HG03097 (cell line): ENCODE measurements at regions not wholly inside any gene's neighbourhood (a gene's known extent, or its start where the extent isn't known, plus 50 kb on each side); places are given as distances from the start of the nearest gene placed in this dataset.

Source experiments
- ATAC-seq: cut with Tn5 transposase; IDR thresholded peaks from one replicate; pipeline ENCODE4 v1.9.1; 2021; ENCODE audit not compliant: unreplicated experiment, low FRiP score

DNA sequence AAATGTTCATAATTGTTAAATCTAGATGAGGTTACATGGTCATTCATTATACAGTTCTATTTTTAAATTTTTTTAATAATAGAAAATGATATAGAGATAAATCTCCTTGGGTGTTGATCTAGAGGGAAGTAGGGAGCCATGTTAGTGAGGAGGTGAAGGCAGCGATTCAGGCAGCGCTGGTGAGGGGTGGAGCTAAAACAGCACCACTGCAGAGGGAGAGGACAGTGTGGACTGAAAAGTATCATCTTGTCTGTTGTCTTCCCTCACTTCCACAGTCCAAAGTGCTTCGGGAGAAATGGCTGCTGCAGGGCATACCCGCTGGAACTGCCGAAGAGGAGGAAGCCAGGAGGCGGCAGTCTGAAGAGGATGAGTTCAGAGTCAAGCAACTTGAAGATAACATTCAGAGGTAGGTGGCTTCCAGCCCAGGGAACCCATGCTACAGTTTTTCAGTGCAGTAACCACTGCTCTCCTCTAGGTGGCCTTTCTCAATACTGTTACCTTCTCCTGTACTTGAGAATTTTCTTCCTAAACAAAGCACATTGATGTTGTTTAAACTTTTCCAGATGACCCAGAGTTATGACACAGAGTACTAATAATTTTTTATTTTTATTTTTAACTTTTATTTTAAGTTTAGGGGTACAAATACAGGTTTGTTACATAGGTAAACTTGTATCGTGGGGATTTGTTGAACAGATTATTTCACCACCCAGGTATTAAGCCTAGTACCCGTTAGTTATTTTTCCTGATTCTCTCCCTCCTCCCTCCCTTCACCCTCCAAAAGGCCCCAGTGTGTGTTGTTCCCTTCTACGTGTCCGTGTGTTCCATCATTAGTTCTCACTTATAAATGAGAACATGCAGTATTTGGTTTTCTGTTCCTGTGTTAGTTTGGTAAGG, 100.5 kb downstream of the PALM2AKAP2 start:
- ATAC-seq, result no peak

DNA sequence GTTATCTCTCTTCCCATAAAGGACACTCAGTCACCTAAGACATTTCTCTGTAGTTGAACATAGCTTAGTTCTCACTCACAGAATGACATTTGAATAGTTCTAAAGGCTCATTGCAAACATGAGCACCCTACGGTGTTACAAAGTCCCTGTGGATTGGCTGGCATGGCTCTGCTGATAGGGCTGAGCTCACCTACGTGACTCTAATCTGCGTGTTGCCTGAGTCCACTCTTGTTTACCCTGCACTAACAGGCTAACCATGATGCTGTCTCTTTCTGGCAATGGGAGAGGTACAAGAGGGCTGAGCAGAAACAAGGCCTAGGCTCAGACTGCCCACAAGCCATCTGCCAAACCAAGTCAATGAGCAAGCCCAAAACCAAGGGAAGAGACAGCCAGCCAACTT, 103.6 kb downstream of the PALM2AKAP2 start:
- no peak for ATAC-seq

DNA sequence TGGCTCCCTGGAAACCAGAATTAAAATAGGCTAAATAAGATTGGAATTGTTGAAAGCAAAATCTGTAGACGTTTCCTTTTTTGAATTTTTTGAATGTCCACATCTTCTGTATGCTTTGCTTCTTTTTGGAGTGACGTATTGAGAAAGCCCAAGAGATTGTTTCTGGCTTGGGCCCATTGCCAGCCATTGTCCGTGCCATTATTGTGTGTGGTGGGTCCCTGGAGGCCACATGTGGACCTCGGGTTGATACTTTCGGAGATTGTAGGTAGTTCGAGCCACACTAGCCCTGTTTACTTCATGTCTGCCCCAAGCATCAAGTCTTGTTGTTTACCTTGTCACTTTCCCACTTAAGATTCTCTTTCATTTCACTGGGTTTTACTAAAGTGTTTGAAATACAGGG, 106.0 kb downstream of the PALM2AKAP2 start:
- no peak for ATAC-seq

DNA sequence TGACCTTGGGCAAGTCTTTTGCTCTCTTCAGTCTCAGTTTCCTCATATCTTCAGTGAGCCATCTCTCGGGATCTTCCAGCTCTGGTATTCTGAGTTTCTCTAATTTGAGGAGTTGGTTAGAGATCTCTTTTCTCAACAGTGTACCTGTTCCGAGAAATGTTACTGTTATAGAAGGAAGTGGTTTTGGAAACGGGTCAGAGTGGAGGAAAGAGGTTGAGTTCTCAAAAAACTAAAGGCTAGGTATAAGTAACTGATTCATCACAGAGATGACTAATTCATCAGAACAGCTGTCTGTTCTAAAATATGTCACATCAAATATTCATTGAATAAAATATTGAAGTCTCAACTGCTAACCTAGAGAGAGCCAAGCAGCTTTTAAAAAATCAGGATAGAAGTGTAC, 106.6 kb downstream of the PALM2AKAP2 start:
- ATAC-seq, result no peak

DNA sequence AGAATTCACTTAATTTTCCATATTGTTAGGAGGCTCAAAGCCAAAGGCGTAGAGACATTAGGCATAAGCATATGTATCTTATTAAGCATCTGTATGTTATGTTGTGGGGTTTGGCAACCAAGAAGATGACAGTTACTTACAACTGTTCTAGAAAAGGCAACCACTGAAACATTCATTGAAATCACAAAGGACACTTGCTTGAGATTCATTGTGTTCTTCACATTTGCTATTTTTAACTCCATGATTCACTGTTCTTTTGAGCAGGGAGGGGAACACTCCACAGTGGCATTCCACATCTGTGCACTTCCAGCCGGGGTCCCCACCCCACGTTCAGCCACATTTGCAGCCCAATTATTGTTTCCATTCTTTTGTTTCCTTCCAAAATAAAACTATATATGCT, 107.1 kb downstream of the PALM2AKAP2 start:
- no peak for ATAC-seq

DNA sequence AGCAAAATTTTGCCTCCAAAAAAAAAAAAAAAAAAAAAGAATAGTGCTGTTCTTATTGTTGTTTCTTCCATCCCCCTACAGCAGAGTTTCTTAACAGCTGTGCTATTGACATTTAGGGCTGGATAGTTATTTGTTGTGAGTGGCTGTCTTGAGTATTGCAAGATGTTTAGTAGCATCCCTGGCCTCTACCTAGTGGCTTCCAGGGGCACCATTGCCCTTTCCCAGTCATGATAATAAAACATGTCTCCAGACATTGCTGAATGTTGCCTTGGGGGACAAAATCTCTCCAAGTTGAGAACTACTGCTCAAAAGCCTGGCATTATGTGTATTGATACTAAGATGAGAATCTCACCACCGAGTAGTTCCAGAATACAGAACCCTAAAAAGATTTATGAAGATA, 108.7 kb downstream of the PALM2AKAP2 start:
- no peak for ATAC-seq

DNA sequence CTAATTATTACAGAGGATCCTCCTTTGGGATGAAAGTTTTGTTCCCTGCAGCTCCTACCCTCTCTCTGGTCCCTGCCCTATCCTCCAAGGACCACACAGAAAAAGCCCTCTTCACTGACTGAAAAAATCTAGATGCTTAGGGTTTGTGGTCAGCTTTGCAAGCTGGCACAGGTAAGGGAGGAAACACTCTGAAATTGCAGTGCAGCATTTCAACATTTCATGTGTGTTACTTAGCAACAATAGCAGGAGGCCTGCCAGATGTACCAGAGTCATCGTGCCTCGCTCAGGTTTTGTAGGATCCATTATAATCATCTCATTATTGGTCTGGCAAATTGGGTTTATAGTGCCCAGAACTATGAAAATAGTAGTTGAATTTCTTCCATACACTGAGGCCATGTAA, 109.5 kb downstream of the PALM2AKAP2 start:
- ATAC-seq, result no peak

DNA sequence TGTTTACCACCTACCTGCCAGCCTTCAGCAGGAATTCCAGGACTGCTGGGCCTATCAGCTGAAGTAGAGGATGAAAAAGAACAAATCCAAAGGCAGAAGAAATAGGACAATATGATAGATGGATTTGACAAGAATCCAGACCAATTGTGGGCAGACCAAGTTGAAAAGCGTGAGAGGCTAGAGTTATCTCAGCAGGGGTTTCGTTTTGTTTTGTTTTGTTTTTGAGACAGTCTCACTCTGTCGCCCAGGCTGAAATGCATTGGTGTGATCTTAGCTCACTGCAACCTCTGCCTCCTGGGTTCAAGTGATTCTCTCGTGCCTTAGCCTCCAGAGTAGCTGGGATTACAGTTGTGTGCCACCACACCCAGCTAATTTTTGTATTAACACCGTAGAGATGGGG, 113.2 kb downstream of the PALM2AKAP2 start:
- ATAC-seq, result no peak

DNA sequence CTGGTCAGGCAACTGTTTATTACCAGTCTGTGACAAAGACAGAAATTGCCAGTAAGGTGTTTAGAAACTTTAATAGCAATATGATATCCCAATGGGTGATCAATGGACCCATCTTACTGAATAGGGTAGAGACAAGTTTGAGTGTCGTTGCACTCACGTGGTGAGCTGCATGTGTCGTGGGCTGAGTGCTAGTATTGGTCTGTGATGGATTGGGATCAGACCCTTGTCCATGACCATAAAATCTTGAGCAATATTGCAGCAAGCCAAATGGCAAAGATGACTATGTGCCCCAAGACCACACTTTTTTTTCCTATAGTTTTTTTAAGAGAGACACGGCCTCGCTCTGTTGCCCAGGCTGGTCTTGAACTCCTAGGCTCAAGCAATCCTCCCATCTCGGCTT, 114.5 kb downstream of the PALM2AKAP2 start:
- ATAC-seq, result no peak

DNA sequence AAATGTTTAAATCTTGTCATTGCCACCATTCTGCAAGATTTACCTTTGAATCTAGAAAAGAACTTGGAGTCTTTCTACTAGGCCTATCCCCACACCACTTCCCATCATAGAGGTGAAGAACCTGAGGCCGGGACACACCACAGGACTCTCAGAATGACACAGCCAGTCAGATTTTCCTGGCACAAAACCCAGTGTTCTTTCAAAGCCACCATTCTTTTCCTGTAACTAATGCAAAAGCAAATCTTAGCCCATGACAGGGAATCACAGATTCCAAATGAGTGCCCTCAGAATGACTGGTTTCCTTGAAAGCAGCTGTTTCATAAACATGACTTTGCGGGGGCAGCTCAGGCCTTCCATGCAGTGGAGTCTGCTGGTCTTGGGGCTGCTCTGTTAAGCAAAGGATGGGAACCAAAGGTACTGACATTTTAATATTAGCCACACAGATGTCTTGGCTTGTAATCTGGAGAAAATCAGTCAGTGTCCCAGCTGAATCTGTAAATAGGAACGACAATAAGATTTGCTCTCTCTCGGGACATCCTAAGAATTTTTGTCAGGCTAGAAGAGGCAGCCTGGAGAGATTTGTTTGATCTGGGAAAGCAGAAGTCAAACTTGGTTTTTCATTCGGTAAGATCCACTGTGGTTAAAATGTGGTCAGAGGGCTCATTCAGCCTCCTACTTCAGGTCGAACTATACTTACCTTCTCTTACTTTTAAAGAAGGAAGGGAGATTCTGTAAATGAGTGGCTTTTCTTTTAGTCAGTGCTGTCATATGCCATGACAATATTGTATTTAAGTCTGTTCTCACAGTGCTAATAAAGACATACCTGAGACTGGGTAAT, 115.1 kb downstream of the PALM2AKAP2 start:
- ATAC-seq, result no peak

DNA sequence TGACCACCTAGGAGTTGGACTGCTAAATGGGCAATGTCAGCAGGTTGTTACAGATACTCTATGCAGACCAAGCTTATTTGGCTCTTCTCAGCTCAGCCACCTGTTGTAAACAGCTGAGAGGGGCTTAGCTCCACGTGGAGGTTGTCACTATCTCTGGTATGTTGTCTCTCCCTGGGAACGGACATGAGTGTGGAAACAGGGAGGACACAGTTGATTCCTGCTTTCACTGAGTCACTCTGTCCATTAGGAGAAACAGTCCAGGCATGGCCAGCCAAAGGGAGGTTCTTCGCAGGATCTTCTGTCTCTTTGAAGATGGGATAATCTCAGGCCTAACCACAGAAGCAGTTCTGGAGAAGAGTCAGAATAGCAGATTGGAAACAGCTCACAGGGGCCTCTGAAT, 121.2 kb downstream of the PALM2AKAP2 start:
- ATAC-seq, result no peak

DNA sequence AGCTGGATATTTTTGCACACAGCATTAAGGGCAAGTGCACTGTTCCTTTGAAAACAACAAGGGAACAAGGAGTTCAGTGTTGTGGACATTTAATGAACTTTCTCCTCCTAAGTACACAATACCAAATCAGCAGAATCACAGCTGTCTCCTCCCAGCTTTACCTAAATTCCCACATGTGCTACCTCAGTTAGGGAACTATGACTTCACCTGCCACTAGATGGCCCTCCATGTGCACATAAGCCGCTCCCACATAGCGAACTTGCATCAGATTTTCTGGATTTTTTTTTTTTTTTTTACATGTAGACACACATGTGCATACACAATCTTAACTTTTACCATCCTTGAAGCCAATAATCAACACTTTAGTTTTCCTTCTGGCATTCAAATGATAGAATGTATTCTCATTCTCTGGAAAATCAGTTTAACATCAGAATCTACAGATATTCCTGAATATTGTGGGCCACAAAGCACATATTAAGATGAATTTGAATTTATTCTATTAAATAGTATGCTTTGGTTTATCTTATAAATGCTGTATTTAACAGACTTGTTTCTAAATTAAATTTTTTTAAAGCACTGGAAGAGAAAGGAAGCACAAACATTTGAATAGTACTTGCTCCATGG, 123.6 kb downstream of the PALM2AKAP2 start:
- ATAC-seq, result no peak

DNA sequence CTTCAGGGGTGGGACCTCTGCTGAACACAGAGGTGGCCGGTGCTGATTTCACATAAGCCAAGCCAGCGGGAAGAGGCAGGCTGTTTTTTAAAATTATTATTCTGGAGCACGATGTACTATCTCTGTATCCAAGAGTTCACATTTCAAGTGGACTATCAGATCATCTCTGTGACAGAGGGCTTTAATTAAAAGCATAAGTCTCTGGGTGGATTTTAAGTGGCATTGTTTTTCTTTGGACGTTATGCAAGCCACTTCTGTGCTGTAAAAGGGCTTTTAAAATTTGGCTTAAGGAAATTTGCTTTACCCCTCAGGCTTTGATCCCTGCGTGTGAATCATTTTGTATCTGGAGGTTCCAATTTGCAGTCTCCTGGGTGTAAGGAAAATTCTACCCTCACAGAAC, 124.7 kb downstream of the PALM2AKAP2 start:
- no peak for ATAC-seq

DNA sequence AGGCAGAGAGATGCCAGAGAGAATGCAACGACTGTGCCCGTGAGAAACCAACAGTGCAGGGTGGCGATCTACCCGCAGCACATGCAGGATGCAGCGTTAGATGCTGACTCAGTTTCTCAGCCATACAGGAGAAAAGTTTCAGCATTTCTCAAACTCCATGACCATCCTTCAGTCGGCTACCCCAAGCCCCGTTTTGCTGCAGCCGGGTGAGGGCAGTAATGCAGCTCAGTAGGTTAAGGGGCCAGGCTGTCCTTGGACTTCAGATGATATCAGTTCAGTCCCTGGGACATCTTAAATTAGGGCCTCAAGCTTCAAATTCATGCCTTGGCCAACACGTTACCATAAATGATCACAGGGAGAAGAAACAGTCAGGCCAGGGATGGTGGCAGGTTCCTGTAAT, 125.5 kb downstream of the PALM2AKAP2 start:
- ATAC-seq, result no peak

DNA sequence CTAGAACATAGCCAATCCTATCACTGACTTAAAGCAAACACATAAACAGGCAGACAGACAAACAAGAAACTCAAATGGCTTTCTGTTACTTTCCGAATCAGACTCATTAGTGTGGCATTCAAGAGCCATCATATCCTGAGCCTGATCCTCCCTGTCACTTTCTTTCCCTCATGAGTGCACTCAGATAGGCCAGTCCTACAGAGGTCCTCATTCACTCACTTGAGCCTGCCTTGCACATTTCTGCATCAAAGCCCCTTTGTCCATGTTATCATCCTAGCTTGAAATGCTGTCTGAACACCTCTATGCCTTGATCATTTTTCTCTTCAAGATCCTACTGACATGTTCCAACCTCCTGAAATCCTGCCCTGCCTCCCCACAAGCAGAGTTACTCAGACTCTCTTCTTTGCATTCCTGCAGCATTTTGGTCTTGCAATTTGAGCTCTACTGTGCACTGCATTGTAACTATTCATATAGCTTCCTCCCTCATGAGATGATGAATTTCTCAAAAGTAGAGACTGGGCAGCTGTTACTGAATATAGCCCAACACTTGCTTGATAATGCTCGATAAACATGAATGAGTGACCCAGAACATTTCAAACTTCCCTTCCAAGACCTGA, 126.9 kb downstream of the PALM2AKAP2 start:
- no peak for ATAC-seq

DNA sequence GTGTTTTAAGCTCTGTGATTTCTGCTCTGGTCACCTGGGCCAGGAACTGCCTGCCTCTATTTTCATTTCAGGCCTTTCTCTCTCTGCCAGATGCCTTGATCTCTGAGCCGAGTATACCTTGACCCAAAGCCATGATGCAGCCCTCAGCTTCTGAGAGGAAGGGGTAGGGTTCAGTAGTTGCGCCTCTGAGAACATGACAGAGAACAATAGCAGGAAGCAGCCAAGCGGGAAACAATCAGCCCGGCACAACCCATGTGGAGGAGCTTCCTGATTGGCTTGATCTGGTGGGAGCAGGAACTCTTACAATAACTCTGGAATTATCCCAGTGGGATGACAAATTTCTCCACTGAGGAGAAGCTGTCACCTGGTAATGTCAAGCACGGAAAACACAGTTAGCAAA, 127.4 kb downstream of the PALM2AKAP2 start:
- ATAC-seq, result peak; percentile 60

DNA sequence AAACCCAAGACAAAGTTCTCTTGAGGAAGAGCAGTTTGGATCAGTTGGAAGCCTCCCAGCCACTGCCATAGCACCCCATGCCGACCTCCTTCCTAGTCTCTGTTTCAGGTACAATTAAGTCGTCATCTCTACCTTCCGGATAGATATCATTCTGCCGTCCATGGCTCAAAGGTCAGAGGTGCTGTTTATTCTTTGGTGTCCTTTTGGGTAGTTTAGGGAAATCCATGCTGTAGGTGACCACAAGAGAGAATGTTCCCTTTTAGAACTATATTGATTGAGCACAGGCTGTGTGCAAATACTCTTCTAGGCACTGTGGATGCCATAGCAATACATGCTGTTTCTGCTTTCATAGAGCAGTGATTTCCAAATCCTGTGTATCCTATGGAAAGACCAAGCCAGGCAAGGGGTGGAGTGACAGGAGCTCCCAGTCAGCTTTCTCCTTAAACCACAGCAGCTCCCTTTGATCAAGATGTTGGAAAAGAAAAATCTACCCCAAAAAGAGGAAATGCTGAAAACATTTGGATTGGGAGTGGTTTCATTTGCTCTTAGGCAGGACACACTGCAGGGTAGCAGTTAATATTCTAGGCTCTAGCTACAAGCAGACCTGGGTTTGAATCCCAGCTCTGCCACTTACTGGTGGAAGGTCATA, 127.9 kb downstream of the PALM2AKAP2 start:
- ATAC-seq, result no peak

DNA sequence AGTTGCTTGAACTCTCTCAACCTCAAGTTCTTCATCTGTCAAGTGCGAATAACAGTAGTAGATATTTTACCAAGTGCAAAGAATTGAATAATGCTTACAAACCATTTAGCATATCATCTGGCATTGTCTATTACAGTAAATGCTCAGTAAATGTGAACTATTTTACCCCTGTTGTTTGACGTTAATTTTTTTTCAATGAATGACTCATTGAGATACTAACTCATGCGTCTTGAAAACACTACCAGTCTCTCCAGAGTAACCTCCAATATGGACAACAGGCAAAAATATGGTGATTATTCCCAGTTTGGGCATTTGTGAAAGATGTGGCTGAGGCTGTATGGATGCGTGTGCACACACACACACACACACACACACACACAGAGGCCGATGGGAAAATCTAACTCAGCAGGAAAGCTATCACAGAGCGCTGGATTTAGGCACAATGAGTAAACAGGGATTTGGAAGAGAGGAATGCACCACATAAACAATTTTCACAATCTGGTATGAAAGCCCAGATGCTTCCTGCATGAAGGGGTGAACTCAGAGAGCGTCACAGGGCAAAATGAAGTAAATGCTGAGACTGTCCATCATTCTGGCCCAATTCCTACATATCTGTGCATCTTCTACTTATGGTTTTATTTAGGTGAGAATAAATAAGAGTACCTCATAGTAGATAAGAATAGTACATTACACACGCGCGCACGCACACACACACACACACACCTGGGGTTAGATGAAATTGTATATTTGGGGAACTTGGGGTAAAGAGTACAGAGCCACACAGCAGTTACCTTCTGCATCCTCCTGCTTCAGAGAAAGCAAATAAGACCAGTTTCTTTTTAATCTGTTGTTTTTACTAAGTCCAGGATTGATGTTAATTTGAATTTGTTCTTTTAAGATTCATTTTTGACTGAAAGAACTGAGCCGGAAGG, 128.7 kb downstream of the PALM2AKAP2 start:
- no peak for ATAC-seq
